Colonic mucosa (tissue), 4 donors: ENCODE measurements at regions not wholly inside any gene's neighbourhood (a gene's known extent, or its start where the extent isn't known, plus 50 kb on each side); places are given as distances from the start of the nearest gene placed in this dataset.

ENCODE experiments used
- DNase-seq: peaks from one replicate; pipeline ENCODE4 v3.0.0-alpha.2; 2020
- H3K27ac ChIP-seq: fragments of 200-600 bp; one replicate; pipeline ENCODE4 v1.8.0; 2021
- H3K27me3 ChIP-seq: fragments of 200-600 bp; one replicate; pipeline ENCODE4 v1.8.0; 2021
- H3K36me3 ChIP-seq: fragments of 200-600 bp; one replicate; pipeline ENCODE4 v1.8.0; 2021
- H3K4me1 ChIP-seq: fragments of 200-600 bp; one replicate; pipeline ENCODE4 v1.8.0; 2021; ENCODE audit warnings: mild to moderate bottlenecking
- H3K4me3 ChIP-seq: fragments of 200-600 bp; one replicate; pipeline ENCODE4 v1.8.0; 2021
- H3K9ac ChIP-seq, 2 donors: one replicate each; pipeline ENCODE4 v1.7.0; 2013; ENCODE audit warnings: control low read depth in 2 of 2, low read depth in 2 of 2, low read length in 2 of 2
- H3K9me3 ChIP-seq: fragments of 200-600 bp; one replicate; pipeline ENCODE4 v1.8.0; 2021
- CTCF ChIP-seq: fragments of 200-600 bp; IDR thresholded peaks from one replicate; pipeline ENCODE4 v1.8.0; 2022; ENCODE audit warnings: antibody characterized with exemption, mild to moderate bottlenecking
- intact Hi-C: fragments of 100-400 bp; cut with DNase I; formaldehyde crosslinking; loops from one replicate; pipeline ENCODE4 v1.14.1; 2022
- donor health status: healthy.
- donor health status: DM: no; HTN: no; CAD: no.
- donor health status: DM: no; HTN: no; CAD: no.

- H3K4me1 ChIP-seq: no peaks in the 10 kb centered on the region
- peaks cover 6% of the 10 kb centered on the region for H3K27me3 ChIP-seq
- H3K4me3 ChIP-seq: no peak overlapping the region
- H3K27ac ChIP-seq: no peak overlapping the region
- no peak overlapping the region for H3K9ac ChIP-seq
- no peak for TF ChIP-seq CTCF
- intact Hi-C loops: no loop called here
- no peaks in the 10 kb centered on the region for H3K36me3 ChIP-seq
- no peak for DNase-seq
- no peaks in the 10 kb centered on the region for H3K9me3 ChIP-seq
Measured at GRCh38 chr17:36701429-36702099, 100.2 kb downstream of the MRM1 start.

GRCh38 chr17:36702636-36703035 lies 101.3 kb downstream of the MRM1 start:
- intact Hi-C loops: no loop called here
- Histone ChIP-seq H3K4me3 (no peak overlapping the region), H3K9me3 (no peaks in the 10 kb centered on the region), H3K9ac (no peak overlapping the region), H3K27me3 (peaks cover 6% of the 10 kb centered on the region), H3K36me3 (no peaks in the 10 kb centered on the region), H3K4me1 (no peaks in the 10 kb centered on the region), H3K27ac (no peak overlapping the region)
- DNase-seq: no peak
- TF ChIP-seq CTCF: no peak

GRCh38 chr17:36703860-36704266 lies 102.5 kb downstream of the MRM1 start:
- Histone ChIP-seq H3K27me3 (peaks cover 6% of the 10 kb centered on the region), H3K9me3 (no peaks in the 10 kb centered on the region), H3K36me3 (no peaks in the 10 kb centered on the region), H3K4me3 (no peak overlapping the region), H3K4me1 (no peaks in the 10 kb centered on the region), H3K9ac (no peak overlapping the region), H3K27ac (no peak overlapping the region)
- peak; percentile 47 for DNase-seq
- no peak for TF ChIP-seq CTCF
- intact Hi-C loops: no loop called here

GRCh38 chr17:36705283-36705795 lies 104.0 kb downstream of the MRM1 start:
- Histone ChIP-seq H3K4me3 (no peak overlapping the region), H3K27me3 (peaks cover 6% of the 10 kb centered on the region), H3K9me3 (no peaks in the 10 kb centered on the region), H3K4me1 (no peaks in the 10 kb centered on the region), H3K36me3 (no peaks in the 10 kb centered on the region), H3K27ac (no peak overlapping the region), H3K9ac (peak overlapping the region in 1 of 2 donors; percentile 14)
- intact Hi-C loops: loop anchor here (5.0 kb wide), 1 partner anchor 73 kb away; no protein-coding TSS in a partner anchor
- no peak for DNase-seq
- no peak for TF ChIP-seq CTCF

- H3K27ac ChIP-seq: no peak overlapping the region
- peak; percentile 64 for DNase-seq
- no peaks in the 10 kb centered on the region for H3K4me1 ChIP-seq
- no peaks in the 10 kb centered on the region for H3K9me3 ChIP-seq
- no peak overlapping the region for H3K9ac ChIP-seq
- peak; percentile 60 for TF ChIP-seq CTCF
- H3K36me3 ChIP-seq: no peaks in the 10 kb centered on the region
- intact Hi-C loops: loop anchor here (5.0 kb wide), 1 partner anchor 74 kb away; no protein-coding TSS in a partner anchor
- H3K27me3 ChIP-seq: peaks cover 6% of the 10 kb centered on the region
- H3K4me3 ChIP-seq: no peak overlapping the region
Measured at GRCh38 chr17:36705874-36706731, 104.7 kb downstream of the MRM1 start.
